GM12872 (cell line): ENCODE measurements at regions not wholly inside any gene's neighbourhood (a gene's known extent, or its start where the extent isn't known, plus 50 kb on each side); places are given as distances from the start of the nearest gene placed in this dataset.

Experiments used
- CTCF ChIP-seq: IDR thresholded peaks from 3 replicates; pipeline ENCODE4 v1.5.1; 2011; ENCODE audit warnings: low read depth, mild to moderate bottlenecking, low read length, moderate library complexity; ENCODE audit not compliant: insufficient read depth

GRCh38 chr16:79401157-79401556 is 199.4 kb downstream of the MAF start:
- TF ChIP-seq CTCF: no peak

- TF ChIP-seq CTCF: no peak
Measured at GRCh38 chr16:79400462-79401149, 199.9 kb downstream of the MAF start.

GRCh38 chr16:79395591-79395990 is 204.9 kb downstream of the MAF start:
- no peak for TF ChIP-seq CTCF

- no peak for TF ChIP-seq CTCF
Measured at GRCh38 chr16:79394206-79394605, 206.3 kb downstream of the MAF start.

GRCh38 chr16:79393564-79393963 is 207.0 kb downstream of the MAF start:
- TF ChIP-seq CTCF: no peak

GRCh38 chr16:79393127-79393526 is 207.4 kb downstream of the MAF start:
- TF ChIP-seq CTCF: no peak

GRCh38 chr16:79392081-79392480 is 208.5 kb downstream of the MAF start:
- TF ChIP-seq CTCF: no peak

GRCh38 chr16:79391395-79391794 is 209.1 kb downstream of the MAF start:
- TF ChIP-seq CTCF: no peak
